ENCODE measurements at regions not wholly inside any gene's neighbourhood (a gene's known extent, or its start where the extent isn't known, plus 50 kb on each side); places are given as distances from the start of the nearest gene placed in this dataset.
"Not testable (repeated sequence)": the region's sequence is repeated elsewhere in the genome, so short reads cannot be mapped to it uniquely, and the experiment has no call there.

DNA sequence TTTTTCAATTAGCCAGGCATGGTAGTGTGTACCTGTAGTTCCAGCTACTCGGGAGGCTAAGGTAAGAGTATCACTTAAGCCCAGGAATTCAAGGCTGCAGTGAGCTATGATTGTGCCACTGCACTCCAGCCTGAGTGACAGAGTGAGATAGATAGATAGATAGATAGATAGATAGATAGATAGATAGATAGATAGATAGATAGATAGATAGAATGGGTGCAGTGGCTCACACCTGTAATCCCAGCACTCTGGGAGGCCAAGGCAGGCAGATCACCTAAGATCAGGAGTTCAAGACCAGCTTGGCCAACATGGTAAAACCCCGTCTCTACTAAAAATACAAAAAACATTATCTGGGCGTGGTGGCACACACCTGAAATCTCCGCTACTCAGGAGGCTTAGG, 85.6 kb upstream of the CAB39 start:
- TF ChIP-seq, protein P1, sequence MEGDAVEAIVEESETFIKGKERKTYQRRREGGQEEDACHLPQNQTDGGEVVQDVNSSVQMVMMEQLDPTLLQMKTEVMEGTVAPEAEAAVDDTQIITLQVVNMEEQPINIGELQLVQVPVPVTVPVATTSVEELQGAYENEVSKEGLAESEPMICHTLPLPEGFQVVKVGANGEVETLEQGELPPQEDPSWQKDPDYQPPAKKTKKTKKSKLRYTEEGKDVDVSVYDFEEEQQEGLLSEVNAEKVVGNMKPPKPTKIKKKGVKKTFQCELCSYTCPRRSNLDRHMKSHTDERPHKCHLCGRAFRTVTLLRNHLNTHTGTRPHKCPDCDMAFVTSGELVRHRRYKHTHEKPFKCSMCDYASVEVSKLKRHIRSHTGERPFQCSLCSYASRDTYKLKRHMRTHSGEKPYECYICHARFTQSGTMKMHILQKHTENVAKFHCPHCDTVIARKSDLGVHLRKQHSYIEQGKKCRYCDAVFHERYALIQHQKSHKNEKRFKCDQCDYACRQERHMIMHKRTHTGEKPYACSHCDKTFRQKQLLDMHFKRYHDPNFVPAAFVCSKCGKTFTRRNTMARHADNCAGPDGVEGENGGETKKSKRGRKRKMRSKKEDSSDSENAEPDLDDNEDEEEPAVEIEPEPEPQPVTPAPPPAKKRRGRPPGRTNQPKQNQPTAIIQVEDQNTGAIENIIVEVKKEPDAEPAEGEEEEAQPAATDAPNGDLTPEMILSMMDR (conservative IDR thresholded peaks at IDR 0.05 in 1 of 2, IDR thresholded peaks at IDR 0.05 in 1 of 2; ENCODE audit: extremely low read depth in 1 of 2, insufficient read depth in 1 of 2, low read depth in 1 of 2, low read length in 2 of 2), result not testable (repeated sequence)
- TF ChIP-seq EZH2 (IDR thresholded peaks at IDR 0.05; ENCODE audit: borderline replicate concordance, low read length), result not testable (repeated sequence)
